ENCODE measurements at regions not wholly inside any gene's neighbourhood (a gene's known extent, or its start where the extent isn't known, plus 50 kb on each side); places are given as distances from the start of the nearest gene placed in this dataset.

- DNase-seq = no peak
- Histone ChIP-seq H3K9me3 (no peaks in the 10 kb centered on the region), H3K27ac (no peak overlapping the region), H3K4me1 (no peaks in the 10 kb centered on the region), H3K27me3 (no peaks in the 10 kb centered on the region), H3K4me3 (replicated peaks in 1 of 3) (no peak overlapping the region), H3K36me3 (no peaks in the 10 kb centered on the region)
- 84% methylated on average over 3 of the region's 3 CpGs for WGBS, 2 donors
- TF ChIP-seq POLR2A (IDR thresholded peaks at IDR 0.05) (no peak), CTCF (IDR thresholded peaks at IDR 0.05) (no peak)
- intact Hi-C loops (cut with DNase I) = no loop called here
Measured at GRCh38 chr16:63850979-63851378, 1270.9 kb downstream of the CDH11 start.

GRCh38 chr16:63841271-63841670, 1280.6 kb downstream of the CDH11 start:
- no peak overlapping the region for H3K4me3 ChIP-seq (replicated peaks in 1 of 3)
- TF ChIP-seq POLR2A (IDR thresholded peaks at IDR 0.05) = no peak
- TF ChIP-seq CTCF (IDR thresholded peaks at IDR 0.05) = no peak
- no peaks in the 10 kb centered on the region for H3K9me3 ChIP-seq
- WGBS, 2 donors = 93 to 96% methylated on average over 1 of the region's 1 CpG
- DNase-seq = no peak
- H3K36me3 ChIP-seq = no peaks in the 10 kb centered on the region
- H3K4me1 ChIP-seq = no peaks in the 10 kb centered on the region
- no peaks in the 10 kb centered on the region for H3K27me3 ChIP-seq
- intact Hi-C loops (cut with DNase I) = no loop called here
- H3K27ac ChIP-seq = no peak overlapping the region

GRCh38 chr16:63830061-63830460, 1291.8 kb downstream of the CDH11 start:
- H3K9me3 ChIP-seq = no peaks in the 10 kb centered on the region
- H3K27me3 ChIP-seq = no peaks in the 10 kb centered on the region
- H3K4me1 ChIP-seq = no peaks in the 10 kb centered on the region
- no peak overlapping the region for H3K27ac ChIP-seq
- intact Hi-C loops (cut with DNase I) = no loop called here
- H3K4me3 ChIP-seq (replicated peaks in 1 of 3) = no peak overlapping the region
- 63 to 71% methylated on average over 3 of the region's 3 CpGs for WGBS, 2 donors
- no peaks in the 10 kb centered on the region for H3K36me3 ChIP-seq
- DNase-seq = no peak
- TF ChIP-seq CTCF (IDR thresholded peaks at IDR 0.05) (no peak), POLR2A (IDR thresholded peaks at IDR 0.05) (no peak)

- TF ChIP-seq CTCF (IDR thresholded peaks at IDR 0.05) (no peak), POLR2A (IDR thresholded peaks at IDR 0.05) (no peak)
- intact Hi-C loops (cut with DNase I) = no loop called here
- 89 to 93% methylated on average over 3 of the region's 3 CpGs for WGBS, 2 donors
- Histone ChIP-seq H3K4me3 (replicated peaks in 1 of 3) (no peak overlapping the region), H3K4me1 (no peaks in the 10 kb centered on the region), H3K36me3 (no peaks in the 10 kb centered on the region), H3K27ac (no peak overlapping the region), H3K27me3 (no peaks in the 10 kb centered on the region), H3K9me3 (no peaks in the 10 kb centered on the region)
- DNase-seq = no peak
Measured at GRCh38 chr16:63822818-63823217, 1299.0 kb downstream of the CDH11 start.

GRCh38 chr16:63816276-63816675, 1305.6 kb downstream of the CDH11 start:
- Histone ChIP-seq H3K9me3 (no peaks in the 10 kb centered on the region), H3K4me1 (no peaks in the 10 kb centered on the region), H3K4me3 (replicated peaks in 1 of 3) (no peak overlapping the region), H3K36me3 (no peaks in the 10 kb centered on the region), H3K27me3 (no peaks in the 10 kb centered on the region), H3K27ac (no peak overlapping the region)
- intact Hi-C loops (cut with DNase I) = no loop called here
- WGBS, 2 donors = 65 to 70% methylated on average over 3 of the region's 3 CpGs
- no peak for TF ChIP-seq POLR2A (IDR thresholded peaks at IDR 0.05)
- no peak for TF ChIP-seq CTCF (IDR thresholded peaks at IDR 0.05)
- DNase-seq = no peak

Measured in thyroid gland (tissue), 4 donors.